ENCODE measurements at regions not wholly inside any gene's neighbourhood (a gene's known extent, or its start where the extent isn't known, plus 50 kb on each side); places are given as distances from the start of the nearest gene placed in this dataset.
"Not testable (repeated sequence)": the region's sequence is repeated elsewhere in the genome, so short reads cannot be mapped to it uniquely, and the experiment has no call there.

GRCh38 chr9:18299449-18299848, 174.5 kb upstream of the ADAMTSL1 start:
- no peak for DNase-seq

- not testable (repeated sequence) for DNase-seq
These were observed 168.7 kb upstream of the ADAMTSL1 start for GRCh38 chr9:18305167-18305806.

- no peak for DNase-seq
These were observed 159.6 kb upstream of the ADAMTSL1 start for GRCh38 chr9:18314316-18314715.

GRCh38 chr9:18317896-18318295, 156.1 kb upstream of the ADAMTSL1 start:
- DNase-seq: no peak

- DNase-seq: no peak
These were observed 154.0 kb upstream of the ADAMTSL1 start for GRCh38 chr9:18319918-18320445.

GRCh38 chr9:18324928-18325745, 148.8 kb upstream of the ADAMTSL1 start:
- DNase-seq: no peak

- not testable (repeated sequence) for DNase-seq
These were observed 148.3 kb upstream of the ADAMTSL1 start for GRCh38 chr9:18325746-18326011.

GRCh38 chr9:18327121-18327520, 146.8 kb upstream of the ADAMTSL1 start:
- no peak for DNase-seq

GRCh38 chr9:18330401-18331309, 143.3 kb upstream of the ADAMTSL1 start:
- no peak for DNase-seq

GRCh38 chr9:18331310-18331684, 142.7 kb upstream of the ADAMTSL1 start:
- no peak for DNase-seq

GRCh38 chr9:18331808-18332209, 142.1 kb upstream of the ADAMTSL1 start:
- peak; percentile 26 for DNase-seq

GRCh38 chr9:18333157-18333556, 140.8 kb upstream of the ADAMTSL1 start:
- no peak for DNase-seq

- DNase-seq: no peak
These were observed 138.1 kb upstream of the ADAMTSL1 start for GRCh38 chr9:18335825-18336224.

GRCh38 chr9:18338042-18338441, 135.9 kb upstream of the ADAMTSL1 start:
- no peak for DNase-seq

GRCh38 chr9:18343784-18344183, 130.2 kb upstream of the ADAMTSL1 start:
- DNase-seq: no peak

GRCh38 chr9:18346745-18347144, 127.2 kb upstream of the ADAMTSL1 start:
- no peak for DNase-seq

GRCh38 chr9:18347386-18348082, 126.4 kb upstream of the ADAMTSL1 start:
- DNase-seq: no peak

GRCh38 chr9:18348083-18348475, 125.9 kb upstream of the ADAMTSL1 start:
- DNase-seq: no peak

GRCh38 chr9:18349530-18349929, 124.4 kb upstream of the ADAMTSL1 start:
- DNase-seq: no peak

GRCh38 chr9:18350036-18350435, 123.9 kb upstream of the ADAMTSL1 start:
- DNase-seq: no peak

GRCh38 chr9:18350995-18351595, 122.9 kb upstream of the ADAMTSL1 start:
- DNase-seq: no peak

- no peak for DNase-seq
These were observed 121.2 kb upstream of the ADAMTSL1 start for GRCh38 chr9:18352711-18353110.

All from skin of body (tissue), 1 donor.